ENCODE measurements at regions not wholly inside any gene's neighbourhood (a gene's known extent, or its start where the extent isn't known, plus 50 kb on each side); places are given as distances from the start of the nearest gene placed in this dataset.

DNA sequence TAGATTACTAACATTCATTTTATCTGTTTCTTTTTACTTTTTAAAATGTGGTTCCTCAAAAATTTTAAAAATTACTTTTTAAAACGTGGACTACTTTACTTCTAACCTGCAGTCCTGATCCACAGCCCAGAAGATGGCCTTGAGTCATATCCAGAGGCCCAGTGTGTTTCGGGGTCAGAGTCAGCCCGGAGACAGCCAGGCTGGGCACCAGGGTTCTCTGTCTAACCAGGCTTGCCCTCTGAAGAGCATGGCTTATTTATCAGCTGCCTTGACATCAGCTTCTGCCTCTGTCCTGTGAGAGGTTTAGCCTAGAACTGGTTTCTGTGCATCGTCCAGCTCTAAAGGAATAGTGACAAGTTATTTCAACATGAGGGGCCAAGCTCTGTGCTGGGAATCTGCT, 332.0 kb downstream of the FGF9 start (continued):
- TF ChIP-seq, protein P1, sequence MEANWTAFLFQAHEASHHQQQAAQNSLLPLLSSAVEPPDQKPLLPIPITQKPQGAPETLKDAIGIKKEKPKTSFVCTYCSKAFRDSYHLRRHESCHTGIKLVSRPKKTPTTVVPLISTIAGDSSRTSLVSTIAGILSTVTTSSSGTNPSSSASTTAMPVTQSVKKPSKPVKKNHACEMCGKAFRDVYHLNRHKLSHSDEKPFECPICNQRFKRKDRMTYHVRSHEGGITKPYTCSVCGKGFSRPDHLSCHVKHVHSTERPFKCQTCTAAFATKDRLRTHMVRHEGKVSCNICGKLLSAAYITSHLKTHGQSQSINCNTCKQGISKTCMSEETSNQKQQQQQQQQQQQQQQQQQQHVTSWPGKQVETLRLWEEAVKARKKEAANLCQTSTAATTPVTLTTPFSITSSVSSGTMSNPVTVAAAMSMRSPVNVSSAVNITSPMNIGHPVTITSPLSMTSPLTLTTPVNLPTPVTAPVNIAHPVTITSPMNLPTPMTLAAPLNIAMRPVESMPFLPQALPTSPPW (CRISPR knock-in tag; IDR thresholded peaks at IDR 0.05), result no peak
- TF ChIP-seq, protein P2, sequence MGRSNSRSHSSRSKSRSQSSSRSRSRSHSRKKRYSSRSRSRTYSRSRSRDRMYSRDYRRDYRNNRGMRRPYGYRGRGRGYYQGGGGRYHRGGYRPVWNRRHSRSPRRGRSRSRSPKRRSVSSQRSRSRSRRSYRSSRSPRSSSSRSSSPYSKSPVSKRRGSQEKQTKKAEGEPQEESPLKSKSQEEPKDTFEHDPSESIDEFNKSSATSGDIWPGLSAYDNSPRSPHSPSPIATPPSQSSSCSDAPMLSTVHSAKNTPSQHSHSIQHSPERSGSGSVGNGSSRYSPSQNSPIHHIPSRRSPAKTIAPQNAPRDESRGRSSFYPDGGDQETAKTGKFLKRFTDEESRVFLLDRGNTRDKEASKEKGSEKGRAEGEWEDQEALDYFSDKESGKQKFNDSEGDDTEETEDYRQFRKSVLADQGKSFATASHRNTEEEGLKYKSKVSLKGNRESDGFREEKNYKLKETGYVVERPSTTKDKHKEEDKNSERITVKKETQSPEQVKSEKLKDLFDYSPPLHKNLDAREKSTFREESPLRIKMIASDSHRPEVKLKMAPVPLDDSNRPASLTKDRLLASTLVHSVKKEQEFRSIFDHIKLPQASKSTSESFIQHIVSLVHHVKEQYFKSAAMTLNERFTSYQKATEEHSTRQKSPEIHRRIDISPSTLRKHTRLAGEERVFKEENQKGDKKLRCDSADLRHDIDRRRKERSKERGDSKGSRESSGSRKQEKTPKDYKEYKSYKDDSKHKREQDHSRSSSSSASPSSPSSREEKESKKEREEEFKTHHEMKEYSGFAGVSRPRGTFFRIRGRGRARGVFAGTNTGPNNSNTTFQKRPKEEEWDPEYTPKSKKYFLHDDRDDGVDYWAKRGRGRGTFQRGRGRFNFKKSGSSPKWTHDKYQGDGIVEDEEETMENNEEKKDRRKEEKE (IDR thresholded peaks at IDR 0.05; ENCODE audit: borderline replicate concordance in 1 of 2, control insufficient read depth in 1 of 2, low read depth in 2 of 2, low read length in 1 of 2), result no peak
- TF ChIP-seq TRIM28 (IDR thresholded peaks at IDR 0.05) (no peak), SREBF1 (IDR thresholded peaks at IDR 0.05; ENCODE audit: borderline replicate concordance, low read depth, low read length) (no peak)

DNA sequence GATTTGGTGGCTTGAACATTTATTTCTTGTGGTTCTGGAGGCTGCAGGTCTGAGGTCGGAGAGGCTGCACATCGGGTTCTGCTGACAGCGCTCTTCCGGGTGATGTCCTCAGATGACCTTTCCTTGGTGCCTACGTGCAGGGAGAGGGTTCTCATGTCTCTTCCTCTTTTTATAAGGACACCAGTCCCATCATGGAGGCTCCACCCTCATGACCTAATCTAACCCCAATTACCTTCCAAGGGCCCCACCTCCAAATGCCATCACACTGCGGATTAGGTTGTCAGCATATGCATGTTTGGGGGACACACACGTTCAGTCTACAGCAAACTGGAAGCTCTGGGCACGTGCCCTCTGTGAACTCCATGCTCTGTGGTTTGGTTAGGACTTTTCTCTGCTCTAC, 338.6 kb downstream of the FGF9 start:
- WGBS (ENCODE audit: insufficient coverage, low coverage, missing lambda C conversion rate), result 1% methylated on average over 8 of the region's 8 CpGs
- ATAC-seq (no peak), FAIRE-seq (no peak), DNase-seq (ENCODE audit: extremely low read depth in 1 of 4, low spot score in 3 of 4) (peak in 1 of 4 experiments; percentile 9)
- no peaks in the 10 kb centered on the region for H3K9me1 ChIP-seq (ENCODE audit: control insufficient read depth, insufficient read depth, low read length)
- intact Hi-C loops (cut with micrococcal nuclease), result no loop called here
- 0 out of 2 replicates have a peak overlapping the region, but pooled peaks have one; percentile 31 for H2AFZ ChIP-seq (ENCODE audit: low read depth, low read length)
- H3K4me1 ChIP-seq (replicated peaks in 1 of 2; ENCODE audit: control insufficient read depth in 2 of 2, insufficient read depth in 2 of 2, low read length in 2 of 2), result no peaks in the 10 kb centered on the region; a peak in 3 of 5 replicates
- no peaks in the 10 kb centered on the region for H3K27me3 ChIP-seq (ENCODE audit: control insufficient read depth in 2 of 2, insufficient read depth in 2 of 2, low read length in 2 of 2)
- no peak overlapping the region for H3K4me3 ChIP-seq
- H3K9ac ChIP-seq (ENCODE audit: insufficient read depth in 1 of 2, low read depth in 2 of 2, low read length in 2 of 2), result no peak overlapping the region
- no peak overlapping the region for H3K27ac ChIP-seq (ENCODE audit: extremely low read depth, low read depth, low read length)
- H3K4me2 ChIP-seq (ENCODE audit: insufficient read depth, low read length), result peak overlapping the region; percentile 50
- in situ Hi-C loops (cut with MboI), result no loop called here
- no peaks in the 10 kb centered on the region for H3K9me3 ChIP-seq (replicated peaks; ENCODE audit: control insufficient read depth, insufficient read depth, low read depth, low read length)
- no peaks in the 10 kb centered on the region for H4K20me1 ChIP-seq (replicated peaks; ENCODE audit: control insufficient read depth, insufficient read depth, low read length)
- no TSS peak for BruUV-seq (replicated peaks)
- H3K79me2 ChIP-seq (ENCODE audit: control insufficient read depth, insufficient read depth, low read length), result no peaks in the 10 kb centered on the region
- CTCF ChIA-PET (ENCODE audit: low intra/inter-chr PET ratio), result no interaction called here
- no peaks in the 10 kb centered on the region for H3K36me3 ChIP-seq (ENCODE audit: control insufficient read depth, insufficient read depth, low read length)
- POLR2A ChIA-PET, result no interaction called here
- TF ChIP-seq SPI1 (IDR thresholded peaks at IDR 0.05; ENCODE audit: borderline replicate concordance, low read depth, low read length), result peak; percentile 87; the same call in 1 of the 2 replicates
- no peak for TF ChIP-seq EZH2 (IDR thresholded peaks at IDR 0.05; ENCODE audit: borderline replicate concordance, low read depth, low read length)
- TF ChIP-seq, protein P3, sequence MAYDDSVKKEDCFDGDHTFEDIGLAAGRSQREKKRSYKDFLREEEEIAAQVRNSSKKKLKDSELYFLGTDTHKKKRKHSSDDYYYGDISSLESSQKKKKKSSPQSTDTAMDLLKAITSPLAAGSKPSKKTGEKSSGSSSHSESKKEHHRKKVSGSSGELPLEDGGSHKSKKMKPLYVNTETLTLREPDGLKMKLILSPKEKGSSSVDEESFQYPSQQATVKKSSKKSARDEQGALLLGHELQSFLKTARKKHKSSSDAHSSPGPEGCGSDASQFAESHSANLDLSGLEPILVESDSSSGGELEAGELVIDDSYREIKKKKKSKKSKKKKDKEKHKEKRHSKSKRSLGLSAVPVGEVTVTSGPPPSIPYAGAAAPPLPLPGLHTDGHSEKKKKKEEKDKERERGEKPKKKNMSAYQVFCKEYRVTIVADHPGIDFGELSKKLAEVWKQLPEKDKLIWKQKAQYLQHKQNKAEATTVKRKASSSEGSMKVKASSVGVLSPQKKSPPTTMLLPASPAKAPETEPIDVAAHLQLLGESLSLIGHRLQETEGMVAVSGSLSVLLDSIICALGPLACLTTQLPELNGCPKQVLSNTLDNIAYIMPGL (CRISPR knock-in tag; IDR thresholded peaks at IDR 0.05), result no peak
- TF ChIP-seq SRSF3 (IDR thresholded peaks at IDR 0.05; ENCODE audit: insufficient read depth, low read length), result no peak
- TF ChIP-seq BHLHE40 (IDR thresholded peaks at IDR 0.05; ENCODE audit: low read length), result peak; percentile 81
- TF ChIP-seq ATF7 (IDR thresholded peaks at IDR 0.05), result peak; percentile 42; the same call in 1 of the 2 replicates
- TF ChIP-seq, protein P4, sequence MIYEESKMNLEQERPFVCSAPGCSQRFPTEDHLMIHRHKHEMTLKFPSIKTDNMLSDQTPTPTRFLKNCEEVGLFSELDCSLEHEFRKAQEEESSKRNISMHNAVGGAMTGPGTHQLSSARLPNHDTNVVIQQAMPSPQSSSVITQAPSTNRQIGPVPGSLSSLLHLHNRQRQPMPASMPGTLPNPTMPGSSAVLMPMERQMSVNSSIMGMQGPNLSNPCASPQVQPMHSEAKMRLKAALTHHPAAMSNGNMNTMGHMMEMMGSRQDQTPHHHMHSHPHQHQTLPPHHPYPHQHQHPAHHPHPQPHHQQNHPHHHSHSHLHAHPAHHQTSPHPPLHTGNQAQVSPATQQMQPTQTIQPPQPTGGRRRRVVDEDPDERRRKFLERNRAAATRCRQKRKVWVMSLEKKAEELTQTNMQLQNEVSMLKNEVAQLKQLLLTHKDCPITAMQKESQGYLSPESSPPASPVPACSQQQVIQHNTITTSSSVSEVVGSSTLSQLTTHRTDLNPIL (CRISPR knock-in tag; IDR thresholded peaks at IDR 0.05), result no peak
- peak; percentile 40; the same call in 1 of the 2 replicates for TF ChIP-seq L3MBTL2 (IDR thresholded peaks at IDR 0.05)
- TF ChIP-seq ZNF408 (CRISPR knock-in tag; IDR thresholded peaks at IDR 0.05; ENCODE audit: low read depth), result no peak
- TF ChIP-seq MBD2 (IDR thresholded peaks at IDR 0.05; ENCODE audit: borderline replicate concordance, low read depth), result no peak
